ENCODE measurements at regions not wholly inside any gene's neighbourhood (a gene's known extent, or its start where the extent isn't known, plus 50 kb on each side); places are given as distances from the start of the nearest gene placed in this dataset.
A peak's percentile ranks its signal among the peaks of the same experiment; 100 is the strongest.
"Not testable (repeated sequence)": the region's sequence is repeated elsewhere in the genome, so short reads cannot be mapped to it uniquely, and the experiment has no call there.

GRCh38 chr22:40094485-40094884 is 83.2 kb upstream of the TNRC6B start:
- Mint-ChIP-seq H3K9me3 (ENCODE audit: low read depth) (no peaks in the 10 kb centered on the region), H3K4me3 (peak overlapping the region; percentile 61), H3K27me3 (no peaks in the 10 kb centered on the region), H3K4me1 (ENCODE audit: low read depth) (peaks cover 73% of the 10 kb centered on the region), H3K36me3 (peaks cover 5% of the 10 kb centered on the region), H3K27ac (peak overlapping the region; percentile 82)

GRCh38 chr22:40099887-40100286 is 77.8 kb upstream of the TNRC6B start:
- peaks cover 64% of the 10 kb centered on the region for H3K4me1 Mint-ChIP-seq (ENCODE audit: low read depth)
- not testable (repeated sequence) for H3K9me3 Mint-ChIP-seq (ENCODE audit: low read depth); H3K4me3 Mint-ChIP-seq; H3K27me3 Mint-ChIP-seq; H3K27ac Mint-ChIP-seq; H3K36me3 Mint-ChIP-seq

- Mint-ChIP-seq H3K9me3 (ENCODE audit: low read depth) (no peaks in the 10 kb centered on the region), H3K4me3 (peak overlapping the region; percentile 84), H3K27ac (peak overlapping the region; percentile 83), H3K36me3 (no peaks in the 10 kb centered on the region), H3K27me3 (no peaks in the 10 kb centered on the region), H3K4me1 (ENCODE audit: low read depth) (peaks cover 76% of the 10 kb centered on the region)
Observed at GRCh38 chr22:40105755-40106154, 72.0 kb upstream of the TNRC6B start.

DNA sequence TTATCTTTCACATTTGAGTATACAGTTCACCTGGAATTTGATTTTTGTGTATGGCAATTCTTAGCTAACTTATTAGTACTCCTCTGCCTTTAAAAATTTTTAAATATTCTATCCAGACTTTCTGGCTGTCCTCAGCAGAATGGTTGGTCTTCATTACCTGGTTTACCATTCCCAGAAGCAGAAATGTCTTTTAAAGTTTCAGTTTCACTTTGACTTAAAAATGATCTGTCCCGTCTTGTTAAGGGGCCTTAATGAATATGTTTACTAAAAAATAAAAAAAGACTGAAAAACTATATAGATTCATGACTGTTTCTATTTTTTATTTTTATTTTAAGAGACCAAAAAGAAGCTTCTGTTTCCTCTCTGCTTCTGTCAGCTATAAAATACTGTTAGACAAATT is 70.5 kb upstream of the TNRC6B start:
- H3K27me3 Mint-ChIP-seq, result no peaks in the 10 kb centered on the region
- H3K4me3 Mint-ChIP-seq, result peak overlapping the region; percentile 84
- no peaks in the 10 kb centered on the region for H3K9me3 Mint-ChIP-seq (ENCODE audit: low read depth)
- H3K27ac Mint-ChIP-seq, result peak overlapping the region; percentile 83
- H3K4me1 Mint-ChIP-seq (ENCODE audit: low read depth), result peaks cover 80% of the 10 kb centered on the region
- no peaks in the 10 kb centered on the region for H3K36me3 Mint-ChIP-seq

GRCh38 chr22:40107851-40108378 is 69.8 kb upstream of the TNRC6B start:
- no peaks in the 10 kb centered on the region for H3K36me3 Mint-ChIP-seq
- no peaks in the 10 kb centered on the region for H3K27me3 Mint-ChIP-seq
- H3K9me3 Mint-ChIP-seq (ENCODE audit: low read depth), result no peaks in the 10 kb centered on the region
- H3K4me1 Mint-ChIP-seq (ENCODE audit: low read depth), result peaks cover 86% of the 10 kb centered on the region
- peak overlapping the region; percentile 83 for H3K27ac Mint-ChIP-seq
- H3K4me3 Mint-ChIP-seq, result peak overlapping the region; percentile 84

- Mint-ChIP-seq H3K27ac (peak overlapping the region; percentile 83), H3K27me3 (no peaks in the 10 kb centered on the region), H3K36me3 (no peaks in the 10 kb centered on the region), H3K4me1 (ENCODE audit: low read depth) (peaks cover 86% of the 10 kb centered on the region), H3K9me3 (ENCODE audit: low read depth) (no peaks in the 10 kb centered on the region), H3K4me3 (peak overlapping the region; percentile 84)
Observed at GRCh38 chr22:40108396-40108795, 69.3 kb upstream of the TNRC6B start.

- Mint-ChIP-seq H3K4me3 (peak overlapping the region; percentile 48), H3K27ac (peak overlapping the region; percentile 73), H3K4me1 (ENCODE audit: low read depth) (peaks cover 91% of the 10 kb centered on the region)
- H3K9me3 Mint-ChIP-seq (ENCODE audit: low read depth); H3K27me3 Mint-ChIP-seq; H3K36me3 Mint-ChIP-seq: not testable (repeated sequence)
Observed at GRCh38 chr22:40108926-40109325, 68.8 kb upstream of the TNRC6B start.

- no peaks in the 10 kb centered on the region for H3K9me3 Mint-ChIP-seq (ENCODE audit: low read depth)
- H3K4me1 Mint-ChIP-seq (ENCODE audit: low read depth), result peaks cover 93% of the 10 kb centered on the region
- H3K27ac Mint-ChIP-seq, result peak overlapping the region; percentile 85
- peak overlapping the region; percentile 17 for H3K4me3 Mint-ChIP-seq
- H3K36me3 Mint-ChIP-seq, result no peaks in the 10 kb centered on the region
- H3K27me3 Mint-ChIP-seq, result no peaks in the 10 kb centered on the region
Observed at GRCh38 chr22:40111451-40111850, 66.3 kb upstream of the TNRC6B start.

- Mint-ChIP-seq H3K4me1 (ENCODE audit: low read depth) (peaks cover 93% of the 10 kb centered on the region), H3K9me3 (ENCODE audit: low read depth) (no peaks in the 10 kb centered on the region), H3K36me3 (no peaks in the 10 kb centered on the region), H3K27ac (peak overlapping the region; percentile 78), H3K4me3 (no peak overlapping the region), H3K27me3 (no peaks in the 10 kb centered on the region)
Observed at GRCh38 chr22:40112595-40112994, 65.1 kb upstream of the TNRC6B start.

GRCh38 chr22:40113696-40114095 is 64.0 kb upstream of the TNRC6B start:
- Mint-ChIP-seq H3K36me3 (peaks cover 1% of the 10 kb centered on the region), H3K4me3 (peak overlapping the region; percentile 2), H3K9me3 (ENCODE audit: low read depth) (no peaks in the 10 kb centered on the region), H3K27me3 (no peaks in the 10 kb centered on the region), H3K4me1 (ENCODE audit: low read depth) (peaks cover 94% of the 10 kb centered on the region), H3K27ac (peak overlapping the region; percentile 83)

DNA sequence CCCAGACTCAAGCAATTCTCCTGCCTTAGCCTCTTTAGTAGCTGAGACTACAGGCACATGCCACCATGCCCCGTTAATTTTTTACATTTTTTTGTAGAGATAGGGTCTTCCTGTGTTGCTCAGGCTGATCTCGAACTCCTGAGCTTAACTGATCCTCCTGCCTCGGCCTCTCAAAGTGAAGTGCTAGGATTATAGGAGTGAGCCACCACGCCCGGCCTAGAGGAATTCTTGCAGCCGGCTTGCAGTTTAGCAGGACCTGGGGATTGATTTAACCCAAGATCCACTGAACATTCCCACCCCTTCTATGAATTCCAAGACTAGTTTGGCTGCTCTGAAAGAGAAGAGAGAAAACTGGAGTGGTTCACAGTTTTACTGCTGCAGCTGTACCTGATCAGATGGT is 63.3 kb upstream of the TNRC6B start:
- H3K27ac Mint-ChIP-seq, result peak overlapping the region; percentile 72
- no peaks in the 10 kb centered on the region for H3K9me3 Mint-ChIP-seq (ENCODE audit: low read depth)
- H3K27me3 Mint-ChIP-seq, result no peaks in the 10 kb centered on the region

GRCh38 chr22:40116496-40117200 is 61.1 kb upstream of the TNRC6B start:
- H3K36me3 Mint-ChIP-seq, result peaks cover 12% of the 10 kb centered on the region
- no peaks in the 10 kb centered on the region for H3K27me3 Mint-ChIP-seq
- peaks cover 88% of the 10 kb centered on the region for H3K4me1 Mint-ChIP-seq (ENCODE audit: low read depth)
- peak overlapping the region; percentile 63 for H3K4me3 Mint-ChIP-seq
- peak overlapping the region; percentile 85 for H3K27ac Mint-ChIP-seq
- no peaks in the 10 kb centered on the region for H3K9me3 Mint-ChIP-seq (ENCODE audit: low read depth)

More for the DNA sequence above, 63.3 kb upstream of the TNRC6B start:
- Mint-ChIP-seq H3K4me3 (no peak overlapping the region), H3K4me1 (ENCODE audit: low read depth) (peaks cover 92% of the 10 kb centered on the region), H3K36me3 (peaks cover 3% of the 10 kb centered on the region)

GRCh38 chr22:40118979-40119378 is 58.7 kb upstream of the TNRC6B start:
- H3K9me3 Mint-ChIP-seq (ENCODE audit: low read depth), result no peaks in the 10 kb centered on the region
- H3K27ac Mint-ChIP-seq, result peak overlapping the region; percentile 85
- peaks cover 79% of the 10 kb centered on the region for H3K4me1 Mint-ChIP-seq (ENCODE audit: low read depth)

GRCh38 chr22:40120848-40121247 is 56.9 kb upstream of the TNRC6B start:
- no peaks in the 10 kb centered on the region for H3K27me3 Mint-ChIP-seq
- peaks cover 16% of the 10 kb centered on the region for H3K36me3 Mint-ChIP-seq
- H3K4me1 Mint-ChIP-seq (ENCODE audit: low read depth), result peaks cover 65% of the 10 kb centered on the region
- H3K9me3 Mint-ChIP-seq (ENCODE audit: low read depth), result no peaks in the 10 kb centered on the region
- H3K4me3 Mint-ChIP-seq, result no peak overlapping the region
- no peak overlapping the region for H3K27ac Mint-ChIP-seq

More at GRCh38 chr22:40118979-40119378, 58.7 kb upstream of the TNRC6B start:
- Mint-ChIP-seq H3K4me3 (no peak overlapping the region), H3K36me3 (peaks cover 16% of the 10 kb centered on the region), H3K27me3 (no peaks in the 10 kb centered on the region)

- Mint-ChIP-seq H3K36me3 (peaks cover 16% of the 10 kb centered on the region), H3K4me3 (no peak overlapping the region), H3K27me3 (no peaks in the 10 kb centered on the region), H3K9me3 (ENCODE audit: low read depth) (no peaks in the 10 kb centered on the region), H3K27ac (peak overlapping the region; percentile 77), H3K4me1 (ENCODE audit: low read depth) (peaks cover 58% of the 10 kb centered on the region)
Observed at GRCh38 chr22:40121461-40121860, 56.3 kb upstream of the TNRC6B start.

DNA sequence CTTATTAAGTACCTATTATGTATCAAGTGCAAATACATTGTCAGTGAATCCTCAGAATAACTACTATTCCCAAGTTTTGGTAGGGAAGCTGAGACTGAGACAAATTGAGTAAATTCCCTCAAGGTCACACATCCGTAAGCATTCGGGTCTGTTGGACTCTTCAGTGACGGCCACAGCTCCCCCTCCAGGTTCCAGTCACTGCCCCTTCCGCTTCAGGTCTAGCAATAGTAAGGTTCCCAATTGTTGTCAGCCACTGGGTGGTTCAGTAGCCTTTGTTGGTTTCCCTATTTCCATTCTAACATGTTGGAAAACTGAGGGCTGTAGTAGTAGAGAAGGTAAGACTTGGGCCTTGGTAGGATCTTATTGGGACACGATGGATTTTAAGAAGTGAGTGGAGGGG is 54.9 kb upstream of the TNRC6B start:
- Mint-ChIP-seq H3K4me3 (no peak overlapping the region), H3K27ac (peak overlapping the region; percentile 78), H3K9me3 (ENCODE audit: low read depth) (no peaks in the 10 kb centered on the region), H3K27me3 (no peaks in the 10 kb centered on the region), H3K4me1 (ENCODE audit: low read depth) (peaks cover 45% of the 10 kb centered on the region), H3K36me3 (peaks cover 19% of the 10 kb centered on the region)
